ENCODE measurements at regions not wholly inside any gene's neighbourhood (a gene's known extent, or its start where the extent isn't known, plus 50 kb on each side); places are given as distances from the start of the nearest gene placed in this dataset.

DNA sequence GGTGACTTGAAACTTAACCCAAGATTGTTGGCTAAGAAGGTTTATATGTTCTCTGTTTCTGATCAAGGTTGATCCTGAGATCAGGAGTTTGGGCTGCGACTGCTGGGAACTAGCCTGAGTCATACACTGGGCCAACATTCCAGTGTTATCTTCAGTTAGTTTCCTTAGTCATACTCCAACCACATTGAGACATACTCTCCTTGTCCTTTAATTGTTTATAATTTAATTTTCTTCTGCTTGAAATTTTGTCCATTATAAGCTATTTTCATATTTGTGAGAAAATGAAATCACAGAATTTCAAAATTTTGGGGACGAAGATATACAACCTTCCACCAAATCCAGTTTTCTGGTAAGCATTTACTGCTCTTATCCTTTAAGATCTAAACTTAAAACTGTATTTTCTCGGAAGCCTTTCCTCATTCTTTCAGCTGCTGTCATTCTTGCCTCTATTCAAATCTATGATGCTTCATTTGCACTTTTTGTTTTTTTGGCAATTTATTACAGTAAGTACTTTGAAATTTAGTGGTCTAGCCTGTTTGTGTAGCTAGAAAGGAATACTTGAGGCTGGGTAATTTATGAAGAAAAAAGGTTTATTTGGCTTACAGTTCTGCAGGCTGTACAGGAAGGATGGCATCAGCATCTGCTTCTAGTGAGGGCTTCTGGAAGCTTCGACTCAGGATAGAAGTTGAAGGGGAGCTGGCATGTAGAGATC, 63.4 kb upstream of the POT1 start:
- TF ChIP-seq, protein P1, sequence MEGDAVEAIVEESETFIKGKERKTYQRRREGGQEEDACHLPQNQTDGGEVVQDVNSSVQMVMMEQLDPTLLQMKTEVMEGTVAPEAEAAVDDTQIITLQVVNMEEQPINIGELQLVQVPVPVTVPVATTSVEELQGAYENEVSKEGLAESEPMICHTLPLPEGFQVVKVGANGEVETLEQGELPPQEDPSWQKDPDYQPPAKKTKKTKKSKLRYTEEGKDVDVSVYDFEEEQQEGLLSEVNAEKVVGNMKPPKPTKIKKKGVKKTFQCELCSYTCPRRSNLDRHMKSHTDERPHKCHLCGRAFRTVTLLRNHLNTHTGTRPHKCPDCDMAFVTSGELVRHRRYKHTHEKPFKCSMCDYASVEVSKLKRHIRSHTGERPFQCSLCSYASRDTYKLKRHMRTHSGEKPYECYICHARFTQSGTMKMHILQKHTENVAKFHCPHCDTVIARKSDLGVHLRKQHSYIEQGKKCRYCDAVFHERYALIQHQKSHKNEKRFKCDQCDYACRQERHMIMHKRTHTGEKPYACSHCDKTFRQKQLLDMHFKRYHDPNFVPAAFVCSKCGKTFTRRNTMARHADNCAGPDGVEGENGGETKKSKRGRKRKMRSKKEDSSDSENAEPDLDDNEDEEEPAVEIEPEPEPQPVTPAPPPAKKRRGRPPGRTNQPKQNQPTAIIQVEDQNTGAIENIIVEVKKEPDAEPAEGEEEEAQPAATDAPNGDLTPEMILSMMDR (conservative IDR thresholded peaks at IDR 0.05 in 1 of 2, IDR thresholded peaks at IDR 0.05 in 1 of 2; ENCODE audit: extremely low read depth in 1 of 2, insufficient read depth in 1 of 2, low read depth in 1 of 2, low read length in 2 of 2): no peak
- TF ChIP-seq EZH2 (IDR thresholded peaks at IDR 0.05; ENCODE audit: borderline replicate concordance, low read length): no peak
